Astrocyte (in vitro differentiated cells and primary cell): ENCODE measurements at regions not wholly inside any gene's neighbourhood (a gene's known extent, or its start where the extent isn't known, plus 50 kb on each side); places are given as distances from the start of the nearest gene placed in this dataset.

ENCODE experiments used
- DNase-seq: peaks from one replicate; pipeline ENCODE4 v3.0.0-alpha.2; 2010; ENCODE audit warnings: low read depth
- FAIRE-seq: peaks from 2 replicates; lab custom pipeline; 2011; peaks lifted over from hg19 to GRCh38; lab: Jason Lieb, UNC
- H2AFZ ChIP-seq: 2 replicates; pipeline ENCODE4 v1.6.0; 2012; ENCODE audit warnings: low read depth, low read length, inconsistent platforms
- H3K27ac ChIP-seq: 2 replicates; pipeline ENCODE4 v1.5.1; 2011; ENCODE audit warnings: low read depth, low read length, inconsistent platforms
- H3K27me3 ChIP-seq: 2 replicates; pipeline ENCODE4 v1.6.0; 2011; ENCODE audit warnings: low read length, inconsistent platforms; ENCODE audit not compliant: insufficient read depth
- H3K36me3 ChIP-seq: 2 replicates; pipeline ENCODE4 v1.5.1; 2011; ENCODE audit warnings: low read length, inconsistent platforms; ENCODE audit not compliant: insufficient read depth
- H3K4me1 ChIP-seq: 2 replicates; pipeline ENCODE4 v1.5.1; 2011; ENCODE audit warnings: low read length, inconsistent platforms; ENCODE audit not compliant: insufficient read depth
- H3K4me2 ChIP-seq: 2 replicates; pipeline ENCODE4 v1.6.0; 2012; ENCODE audit warnings: low read length, inconsistent platforms
- H3K4me3 ChIP-seq: 2 replicates; pipeline ENCODE4 v1.5.1; 2011; ENCODE audit warnings: low read depth, mild to moderate bottlenecking, low read length, inconsistent platforms; ENCODE audit not compliant: insufficient read depth
- H3K79me2 ChIP-seq: 2 replicates; pipeline ENCODE4 v1.6.0; 2012; ENCODE audit warnings: mild to moderate bottlenecking, low read length, inconsistent platforms; ENCODE audit not compliant: insufficient read depth
- H3K9ac ChIP-seq: 2 replicates; pipeline ENCODE4 v1.6.0; 2012; ENCODE audit warnings: mild to moderate bottlenecking, low read length, inconsistent platforms
- H3K9me3 ChIP-seq: 2 replicates; pipeline ENCODE4 v1.5.1; 2012; ENCODE audit warnings: low read depth, mild to moderate bottlenecking, low read length, inconsistent platforms; ENCODE audit not compliant: insufficient read depth
- H4K20me1 ChIP-seq: 2 replicates; pipeline ENCODE4 v1.6.0; 2012; ENCODE audit warnings: low read length, inconsistent platforms; ENCODE audit not compliant: insufficient read depth
- H3K27ac Mint-ChIP-seq: one replicate; pipeline ENCODE4 v1.8.0; 2021; ENCODE audit warnings: mild to moderate bottlenecking, mixed read lengths; ENCODE audit not compliant: unreplicated experiment
- H3K27me3 Mint-ChIP-seq: one replicate; pipeline ENCODE4 v1.8.0; 2021; ENCODE audit warnings: low read depth, mixed read lengths; ENCODE audit not compliant: unreplicated experiment
- H3K36me3 Mint-ChIP-seq: one replicate; pipeline ENCODE4 v1.8.0; 2021; ENCODE audit warnings: low read depth, mixed read lengths; ENCODE audit not compliant: unreplicated experiment
- H3K4me1 Mint-ChIP-seq: one replicate; pipeline ENCODE4 v1.8.0; 2021; ENCODE audit warnings: low read depth, mixed read lengths; ENCODE audit not compliant: unreplicated experiment
- H3K4me3 Mint-ChIP-seq: one replicate; pipeline ENCODE4 v1.8.0; 2021; ENCODE audit warnings: mild to moderate bottlenecking, moderate library complexity, mixed read lengths; ENCODE audit not compliant: unreplicated experiment
- H3K9me3 Mint-ChIP-seq: one replicate; pipeline ENCODE4 v1.8.0; 2021; ENCODE audit warnings: mild to moderate bottlenecking, mixed read lengths; ENCODE audit not compliant: unreplicated experiment
- EZH2 ChIP-seq: IDR thresholded peaks from 2 replicates; pipeline ENCODE4 v1.6.1; 2012; ENCODE audit warnings: mild to moderate bottlenecking, low read length, inconsistent platforms; ENCODE audit not compliant: insufficient read depth
- TF ChIP-seq, protein P1 (sequence below): IDR thresholded peaks from 2 replicates; pipeline ENCODE4 v1.5.1; 2011; ENCODE audit warnings: low read depth, mild to moderate bottlenecking, inconsistent platforms, low read length, moderate library complexity; ENCODE audit not compliant: insufficient read depth

DNA sequence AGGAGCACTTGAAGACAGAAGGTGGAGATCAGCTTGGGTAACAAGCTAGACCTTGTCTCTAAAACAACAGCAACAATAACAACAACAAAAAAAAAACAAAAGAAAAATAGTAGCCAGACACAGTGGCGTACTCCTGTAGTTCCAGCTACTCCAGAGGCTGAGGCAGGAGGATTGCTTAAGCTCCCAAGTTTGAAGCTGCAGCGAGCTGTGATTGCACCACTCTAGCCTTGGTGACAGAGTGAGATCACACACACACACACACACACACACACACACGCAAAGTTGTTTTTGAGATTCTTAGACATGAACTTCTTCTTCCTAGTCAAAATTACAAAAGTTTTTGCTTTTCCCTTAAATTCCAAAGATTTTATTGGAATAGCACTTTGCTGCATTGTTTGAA lies 93.0 kb upstream of the IGSF10 start:
- H3K9ac ChIP-seq, result no peak overlapping the region
- Mint-ChIP-seq H3K4me1 (peaks cover 5% of the 10 kb centered on the region), H3K27ac (no peak overlapping the region), H3K4me3 (no peak overlapping the region), H3K9me3 (no peaks in the 10 kb centered on the region), H3K36me3 (no peaks in the 10 kb centered on the region), H3K27me3 (no peaks in the 10 kb centered on the region)
- no peaks in the 10 kb centered on the region for H3K4me1 ChIP-seq
- H3K4me3 ChIP-seq, result no peak overlapping the region
- no peak overlapping the region for H3K27ac ChIP-seq
- H3K79me2 ChIP-seq, result no peaks in the 10 kb centered on the region
- H3K36me3 ChIP-seq, result no peaks in the 10 kb centered on the region
- H4K20me1 ChIP-seq, result no peaks in the 10 kb centered on the region
- no peak for DNase-seq
- no peak overlapping the region for H3K4me2 ChIP-seq
- H2AFZ ChIP-seq, result no peak overlapping the region
- no peaks in the 10 kb centered on the region for H3K9me3 ChIP-seq
- FAIRE-seq, result no peak
- no peak for TF ChIP-seq EZH2
- TF ChIP-seq, protein P1, sequence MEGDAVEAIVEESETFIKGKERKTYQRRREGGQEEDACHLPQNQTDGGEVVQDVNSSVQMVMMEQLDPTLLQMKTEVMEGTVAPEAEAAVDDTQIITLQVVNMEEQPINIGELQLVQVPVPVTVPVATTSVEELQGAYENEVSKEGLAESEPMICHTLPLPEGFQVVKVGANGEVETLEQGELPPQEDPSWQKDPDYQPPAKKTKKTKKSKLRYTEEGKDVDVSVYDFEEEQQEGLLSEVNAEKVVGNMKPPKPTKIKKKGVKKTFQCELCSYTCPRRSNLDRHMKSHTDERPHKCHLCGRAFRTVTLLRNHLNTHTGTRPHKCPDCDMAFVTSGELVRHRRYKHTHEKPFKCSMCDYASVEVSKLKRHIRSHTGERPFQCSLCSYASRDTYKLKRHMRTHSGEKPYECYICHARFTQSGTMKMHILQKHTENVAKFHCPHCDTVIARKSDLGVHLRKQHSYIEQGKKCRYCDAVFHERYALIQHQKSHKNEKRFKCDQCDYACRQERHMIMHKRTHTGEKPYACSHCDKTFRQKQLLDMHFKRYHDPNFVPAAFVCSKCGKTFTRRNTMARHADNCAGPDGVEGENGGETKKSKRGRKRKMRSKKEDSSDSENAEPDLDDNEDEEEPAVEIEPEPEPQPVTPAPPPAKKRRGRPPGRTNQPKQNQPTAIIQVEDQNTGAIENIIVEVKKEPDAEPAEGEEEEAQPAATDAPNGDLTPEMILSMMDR, result no peak
- H3K27me3 ChIP-seq, result no peaks in the 10 kb centered on the region

- no peak overlapping the region for H3K4me3 ChIP-seq
- DNase-seq (peak; percentile 68), FAIRE-seq (no peak)
- H3K4me1 Mint-ChIP-seq, result peaks cover 5% of the 10 kb centered on the region
- H3K4me3 Mint-ChIP-seq, result no peak overlapping the region
- no peak for TF ChIP-seq EZH2
- TF ChIP-seq, protein P1, result no peak
- H3K4me1 ChIP-seq, result no peaks in the 10 kb centered on the region
- no peaks in the 10 kb centered on the region for H4K20me1 ChIP-seq
- no peak overlapping the region for H2AFZ ChIP-seq
- H3K27me3 Mint-ChIP-seq, result no peaks in the 10 kb centered on the region
- H3K9ac ChIP-seq, result no peak overlapping the region
- H3K27ac Mint-ChIP-seq, result no peak overlapping the region
- H3K27ac ChIP-seq, result no peak overlapping the region
- no peaks in the 10 kb centered on the region for H3K9me3 Mint-ChIP-seq
- H3K36me3 Mint-ChIP-seq, result no peaks in the 10 kb centered on the region
- no peaks in the 10 kb centered on the region for H3K9me3 ChIP-seq
- H3K4me2 ChIP-seq, result no peak overlapping the region
- no peaks in the 10 kb centered on the region for H3K79me2 ChIP-seq
- H3K27me3 ChIP-seq, result no peaks in the 10 kb centered on the region
- H3K36me3 ChIP-seq, result no peaks in the 10 kb centered on the region
These were observed 91.7 kb upstream of the IGSF10 start for GRCh38 chr3:151552589-151552988.

DNA sequence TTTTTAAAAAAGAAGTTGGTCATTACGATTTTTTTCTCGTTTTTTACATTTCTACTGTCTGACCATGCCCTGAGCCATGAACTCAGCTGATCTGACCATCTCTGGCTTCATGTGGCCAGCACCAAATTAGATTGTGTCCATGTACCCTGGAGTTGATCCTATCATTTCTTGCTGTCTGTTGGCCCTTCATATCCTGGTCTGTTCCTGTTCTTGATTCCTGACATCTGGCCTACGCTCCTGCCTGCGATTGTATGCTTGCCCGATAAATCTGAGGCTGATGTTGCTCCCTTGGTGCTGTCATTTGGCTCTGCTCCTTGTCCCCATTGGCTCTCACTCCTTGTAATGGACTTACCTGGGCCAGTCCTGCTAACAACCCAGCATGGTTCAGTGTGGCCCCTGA lies 89.8 kb upstream of the IGSF10 start:
- H3K27ac Mint-ChIP-seq, result no peak overlapping the region
- no peaks in the 10 kb centered on the region for H3K27me3 Mint-ChIP-seq
- H4K20me1 ChIP-seq, result no peaks in the 10 kb centered on the region
- no peak overlapping the region for H2AFZ ChIP-seq
- no peak overlapping the region for H3K9ac ChIP-seq
- H3K4me3 Mint-ChIP-seq, result no peak overlapping the region
- no peaks in the 10 kb centered on the region for H3K9me3 ChIP-seq
- no peaks in the 10 kb centered on the region for H3K9me3 Mint-ChIP-seq
- no peaks in the 10 kb centered on the region for H3K27me3 ChIP-seq
- no peaks in the 10 kb centered on the region for H3K36me3 Mint-ChIP-seq
- FAIRE-seq, result no peak
- no peaks in the 10 kb centered on the region for H3K79me2 ChIP-seq
- H3K4me1 Mint-ChIP-seq, result peaks cover 3% of the 10 kb centered on the region
- H3K27ac ChIP-seq, result no peak overlapping the region
- no peaks in the 10 kb centered on the region for H3K36me3 ChIP-seq
- TF ChIP-seq, protein P1, result no peak
- TF ChIP-seq EZH2, result no peak
- no peaks in the 10 kb centered on the region for H3K4me1 ChIP-seq
- DNase-seq, result no peak
- H3K4me2 ChIP-seq, result no peak overlapping the region
- H3K4me3 ChIP-seq, result no peak overlapping the region
